SIG-M5 treated with dmso at 0.1 percent for 504 hours (cell line): ENCODE measurements at regions not wholly inside any gene's neighbourhood (a gene's known extent, or its start where the extent isn't known, plus 50 kb on each side); places are given as distances from the start of the nearest gene placed in this dataset.

Source experiments
- DNase-seq: peaks from one replicate; lab custom pipeline; 2025; ENCODE audit not compliant: unreplicated experiment; lab: John Stamatoyannopoulos, UW

- DNase-seq, result no peak
These were observed 1084.2 kb downstream of the TUSC7 start for GRCh38 chr3:117793622-117794265.

DNA sequence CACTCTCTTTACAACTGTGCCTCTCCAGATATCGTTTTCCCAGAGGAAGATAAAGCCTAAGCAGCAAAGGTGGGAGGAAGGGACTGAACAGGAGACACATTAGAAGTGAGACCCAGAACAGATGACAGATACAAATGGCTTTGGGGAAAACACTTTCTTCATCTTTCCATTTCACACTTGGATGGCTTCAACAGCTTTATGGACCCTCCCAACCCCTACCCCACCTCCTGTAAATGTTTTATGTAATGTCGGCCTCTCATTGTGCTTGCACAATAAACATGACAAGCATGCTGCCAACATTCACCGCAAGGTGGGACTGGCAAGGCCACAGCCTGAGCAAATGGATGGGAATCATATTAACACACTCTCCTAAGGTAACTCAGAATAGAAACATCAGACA, 1088.6 kb downstream of the TUSC7 start:
- DNase-seq, result no peak

- no peak for DNase-seq
These were observed 1089.3 kb downstream of the TUSC7 start for GRCh38 chr3:117798687-117799386.

DNA sequence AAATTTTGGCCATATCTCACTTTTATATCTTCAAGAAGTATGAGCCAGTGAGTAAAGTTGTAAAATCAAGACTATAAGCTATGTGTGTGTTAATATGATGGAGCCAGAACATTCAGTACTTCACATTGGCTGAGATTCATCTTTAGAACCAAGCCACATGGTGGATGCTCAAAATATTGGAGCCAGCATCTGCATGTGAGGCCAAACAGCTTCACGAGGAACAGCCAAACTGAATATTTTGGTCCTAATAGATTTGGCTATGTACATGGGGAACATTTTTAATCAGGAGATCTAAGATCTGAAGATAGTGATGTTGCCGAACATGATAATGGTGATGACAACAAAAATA, 1089.8 kb downstream of the TUSC7 start:
- no peak for DNase-seq

DNA sequence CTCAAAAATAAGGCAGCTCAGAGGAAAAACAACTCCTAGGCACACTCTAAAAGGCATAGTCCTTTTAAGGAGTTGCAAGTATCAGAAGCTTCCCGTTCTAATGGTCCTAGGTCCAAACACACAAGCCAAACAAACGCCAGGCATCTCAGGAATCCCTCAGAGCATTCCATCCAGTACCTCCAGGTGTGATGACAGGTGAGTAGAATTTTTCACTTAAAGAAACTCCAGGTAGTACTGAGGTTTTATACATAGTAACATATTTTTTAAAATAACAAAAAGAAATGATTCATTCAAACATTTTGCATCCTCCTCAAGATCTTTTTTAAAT, 1092.3 kb downstream of the TUSC7 start:
- no peak for DNase-seq

GRCh38 chr3:117809186-117810081, 1099.9 kb downstream of the TUSC7 start:
- DNase-seq, result no peak

DNA sequence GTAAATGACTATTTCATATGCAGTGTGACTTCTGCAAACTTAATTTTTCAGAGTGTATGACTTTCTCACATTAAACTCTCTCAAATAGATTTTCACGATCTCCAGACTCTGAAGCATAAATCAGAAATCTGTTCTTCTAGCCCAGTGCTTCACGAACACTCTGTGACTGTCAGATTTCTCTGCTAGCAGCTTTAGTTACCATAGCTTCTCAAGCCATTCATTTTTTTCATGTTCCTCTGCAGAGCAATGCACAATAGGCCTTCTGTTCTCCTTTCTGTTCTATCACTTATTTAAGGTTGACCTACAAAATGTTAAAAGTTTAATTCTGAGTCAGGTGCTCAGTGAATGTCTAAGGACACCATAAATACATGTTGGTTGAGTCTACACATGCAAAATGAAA, 1102.2 kb downstream of the TUSC7 start:
- no peak for DNase-seq

GRCh38 chr3:117814975-117815374, 1105.4 kb downstream of the TUSC7 start:
- no peak for DNase-seq

DNA sequence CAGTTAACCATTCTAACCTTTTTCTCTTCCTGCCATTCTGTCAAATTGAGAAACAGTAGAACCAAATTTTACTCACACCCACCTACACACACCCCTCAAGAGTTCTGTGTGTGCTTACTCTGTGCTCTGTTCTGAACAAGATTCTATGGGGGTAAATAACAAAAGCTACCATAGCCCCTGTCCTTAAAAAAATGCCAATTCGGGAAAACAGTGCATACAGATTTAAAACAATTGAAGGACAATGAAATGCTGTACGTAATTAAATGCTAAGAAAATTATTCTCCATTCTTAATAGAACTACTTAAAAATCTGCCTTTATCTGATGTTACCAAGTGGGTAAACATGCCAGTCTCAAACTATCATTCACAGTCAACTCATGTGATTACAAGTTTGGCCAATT, 1107.5 kb downstream of the TUSC7 start:
- DNase-seq, result no peak

DNA sequence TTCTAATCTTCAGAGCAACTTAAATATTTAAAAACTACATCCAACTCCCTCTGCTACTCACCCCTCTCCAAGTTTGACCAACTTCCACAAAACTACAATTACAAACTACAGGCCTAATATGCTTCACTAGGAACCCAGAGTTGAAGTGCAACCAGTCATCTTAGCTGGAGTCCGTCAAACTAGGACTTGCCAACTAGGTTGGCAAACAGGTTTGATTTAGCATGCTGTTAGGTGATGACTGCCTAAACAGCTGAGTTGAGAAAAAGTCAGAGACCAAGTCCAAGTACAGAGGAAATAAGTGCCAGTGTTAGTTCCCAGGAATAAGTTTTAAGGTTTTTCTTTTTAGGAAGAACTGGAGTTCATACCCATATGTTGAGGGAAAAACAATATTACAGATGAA, 1109.0 kb downstream of the TUSC7 start:
- DNase-seq, result no peak

DNA sequence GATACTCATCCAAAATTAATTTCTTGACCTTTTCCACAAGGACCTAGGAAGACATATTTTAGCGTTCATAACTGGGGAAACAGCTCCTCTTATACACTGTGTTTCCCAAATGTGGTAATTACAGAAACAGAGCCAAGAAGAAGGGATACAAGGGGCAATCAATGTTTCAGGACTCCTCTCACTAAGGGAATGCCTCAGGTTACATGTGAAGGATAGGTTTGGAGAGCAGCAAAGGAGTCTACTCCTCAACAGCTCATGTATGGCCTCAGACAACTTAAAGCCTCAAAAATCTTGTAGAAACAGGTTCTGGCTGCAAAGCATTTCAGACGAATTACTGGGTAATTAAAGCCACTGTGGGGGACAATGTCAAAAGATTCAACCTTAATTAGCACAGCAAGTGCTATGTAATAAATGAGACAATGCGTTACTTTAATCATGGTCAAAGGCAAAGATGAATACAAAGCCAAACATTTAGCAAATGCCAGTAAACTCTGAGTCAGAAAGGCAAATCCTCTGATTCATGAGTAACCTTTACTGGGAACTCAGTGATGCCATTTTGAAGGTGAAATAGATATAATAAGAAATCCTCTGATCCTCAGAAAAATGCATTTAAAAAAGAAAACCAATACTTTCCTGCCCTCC, 1111.2 kb downstream of the TUSC7 start:
- no peak for DNase-seq

DNA sequence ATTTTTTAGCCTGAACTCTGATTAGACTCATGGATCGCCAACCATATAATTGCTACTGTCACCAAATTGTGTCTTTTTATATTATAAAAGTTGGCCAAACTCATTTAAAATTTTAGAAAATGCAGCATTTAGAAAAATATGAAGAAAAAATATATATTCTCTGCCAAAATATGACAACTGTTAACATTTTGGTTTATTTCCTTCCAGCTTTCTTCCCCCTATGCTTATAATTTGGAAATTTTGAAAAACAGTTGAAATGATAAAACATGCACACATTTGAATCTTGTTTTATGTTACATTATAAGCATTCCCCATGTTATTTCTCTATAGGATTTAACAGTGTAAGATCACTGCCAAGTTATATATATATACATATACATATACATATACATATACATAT, 1112.8 kb downstream of the TUSC7 start:
- DNase-seq, result no peak

DNA sequence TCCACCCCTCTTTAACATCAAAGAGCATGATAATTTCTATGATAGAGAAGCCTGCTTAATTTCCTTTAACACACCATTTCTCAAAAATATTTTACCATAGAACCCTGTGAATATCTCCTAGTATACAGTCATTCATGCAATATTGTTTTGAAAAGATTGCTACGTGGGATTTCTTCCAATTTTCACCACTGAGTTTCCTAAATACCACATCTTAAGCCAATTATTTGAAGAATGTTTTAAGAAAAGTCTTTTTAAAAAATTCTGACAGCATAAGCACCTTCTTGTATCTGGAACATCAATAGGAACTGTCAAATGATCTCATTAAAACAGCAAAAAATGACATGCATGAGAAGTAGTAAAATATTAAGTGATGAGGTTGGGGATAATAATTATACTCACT, 1126.7 kb downstream of the TUSC7 start:
- DNase-seq, result no peak

DNA sequence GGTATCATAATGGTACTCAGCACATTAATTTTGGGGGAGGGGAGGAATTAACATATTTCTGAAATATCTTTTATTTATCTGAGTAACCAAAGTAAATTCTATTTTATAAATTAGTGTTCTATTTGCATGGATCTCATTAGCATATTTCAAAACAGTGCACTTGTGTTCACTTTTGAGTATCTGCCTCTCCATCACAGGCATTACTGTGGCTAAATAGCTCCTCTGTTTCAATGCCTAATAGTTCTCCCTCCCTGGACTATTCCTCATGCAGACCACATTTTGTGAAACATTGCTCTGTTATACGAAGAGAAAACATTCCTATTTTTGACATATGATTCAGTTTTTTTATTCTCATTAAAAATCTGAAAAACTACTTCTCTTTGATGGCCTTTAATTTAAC, 1127.8 kb downstream of the TUSC7 start:
- no peak for DNase-seq

DNA sequence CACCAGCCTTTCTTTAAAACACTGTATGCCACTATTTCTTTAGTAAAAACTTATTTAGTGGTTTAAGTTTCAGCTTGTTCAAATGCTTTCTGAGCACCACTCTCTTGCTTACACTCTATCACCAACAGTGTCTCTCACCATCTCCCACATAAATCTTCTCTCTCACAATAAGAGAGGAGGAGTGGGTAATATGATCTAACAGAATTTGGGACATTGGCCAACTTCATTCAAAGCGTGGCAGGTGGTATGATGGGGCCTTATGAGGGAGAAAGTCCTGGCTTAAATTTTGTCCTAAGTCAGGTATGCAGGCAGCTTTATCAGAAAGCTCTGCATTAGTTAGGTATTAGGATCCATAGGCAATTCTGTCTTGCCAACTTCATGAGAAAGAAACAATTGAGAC, 1132.5 kb downstream of the TUSC7 start:
- no peak for DNase-seq

DNA sequence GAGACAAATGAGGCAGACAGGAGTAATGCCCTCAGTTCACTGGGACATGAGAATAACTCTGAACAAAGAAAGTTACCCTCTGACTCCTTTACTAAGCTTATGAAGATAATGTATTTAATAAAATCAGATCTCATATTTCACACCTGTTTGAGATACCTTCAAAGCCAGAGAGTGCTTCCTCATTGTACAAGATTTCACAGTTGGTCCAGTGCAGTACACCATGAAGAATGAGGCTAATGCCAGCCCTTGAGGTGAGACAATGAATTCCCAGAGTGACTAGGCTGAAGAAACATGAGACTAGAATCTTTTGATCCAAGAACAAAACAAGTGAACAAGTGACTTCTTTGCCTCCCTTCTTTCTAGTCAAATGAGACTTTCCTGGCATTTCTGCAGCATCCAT, 1133.8 kb downstream of the TUSC7 start:
- no peak for DNase-seq

- no peak for DNase-seq
These were observed 1135.1 kb downstream of the TUSC7 start for GRCh38 chr3:117844676-117845075.

- DNase-seq, result no peak
These were observed 1136.7 kb downstream of the TUSC7 start for GRCh38 chr3:117846238-117846637.

DNA sequence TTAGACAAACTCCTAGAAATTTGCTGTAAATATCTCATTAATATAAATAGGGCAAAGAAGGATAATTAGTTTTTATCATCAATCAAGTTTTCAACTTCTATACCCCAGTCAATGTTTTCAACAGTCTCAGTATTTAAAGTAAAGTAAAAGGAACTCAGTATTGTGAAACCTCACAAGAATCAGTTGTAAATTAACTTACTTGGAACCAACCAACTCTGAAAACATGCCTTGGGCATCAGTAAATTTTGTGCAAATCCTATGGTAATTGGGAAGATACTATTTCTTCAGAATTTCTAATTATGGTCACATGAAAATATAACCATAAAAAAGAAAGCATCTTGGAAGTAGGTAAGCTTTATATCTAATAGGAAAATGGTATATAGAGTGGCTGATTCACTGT, 1139.0 kb downstream of the TUSC7 start:
- DNase-seq, result no peak

DNA sequence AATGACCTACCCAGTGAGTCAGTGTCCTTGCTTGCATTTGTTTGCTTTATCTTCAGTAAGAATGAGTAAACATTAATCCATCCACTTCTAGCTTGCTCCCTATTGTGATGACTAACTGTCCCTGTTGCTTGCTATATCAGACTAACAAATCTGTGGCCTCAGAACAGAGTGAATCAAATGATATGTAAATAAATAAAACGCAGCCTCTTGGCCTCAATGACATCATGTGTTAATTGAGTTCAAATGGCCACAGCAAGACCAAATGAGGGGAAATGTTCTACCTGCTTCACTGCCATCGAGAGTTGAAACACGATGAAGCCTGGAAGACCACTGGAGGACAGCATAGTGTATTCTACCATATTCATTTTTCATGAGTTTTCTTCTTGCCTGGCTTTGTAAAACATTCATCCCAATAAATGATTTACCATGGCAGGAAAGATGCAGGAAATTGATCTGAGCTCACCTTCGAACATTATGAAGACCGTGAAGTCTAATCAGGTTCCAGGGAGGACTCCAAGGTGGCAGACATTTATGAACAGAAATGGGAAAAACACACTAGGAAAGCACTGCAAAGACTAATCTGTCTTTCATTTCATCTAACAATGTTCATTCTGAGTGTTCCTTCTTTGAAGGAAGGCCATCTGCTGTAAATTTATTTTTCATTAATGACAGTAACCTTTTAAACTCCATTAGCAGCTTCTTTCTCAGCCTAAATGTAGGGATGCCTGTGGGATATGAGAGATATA, 1144.5 kb downstream of the TUSC7 start:
- DNase-seq, result no peak

DNA sequence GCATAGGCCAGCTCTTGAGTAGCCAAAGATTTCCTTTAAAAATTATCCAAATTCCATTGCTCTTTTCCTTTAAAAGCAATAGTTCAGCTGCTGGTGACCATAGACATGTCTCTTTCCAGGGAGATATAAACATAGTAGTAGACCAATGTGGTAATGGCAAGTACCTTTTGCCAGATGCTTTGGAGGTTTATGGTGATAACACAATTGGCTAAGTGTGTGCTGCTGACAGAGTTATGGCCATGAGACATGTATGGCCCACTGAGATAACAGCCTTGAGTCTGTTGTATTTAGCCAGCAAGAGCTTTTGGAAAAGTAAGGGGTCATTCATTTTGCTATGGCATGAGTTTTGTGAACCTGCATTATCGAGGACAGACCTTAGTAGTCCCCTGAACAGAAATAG, 1146.8 kb downstream of the TUSC7 start:
- no peak for DNase-seq
